Prostate gland (tissue), 2 donors: ENCODE measurements at regions not wholly inside any gene's neighbourhood (a gene's known extent, or its start where the extent isn't known, plus 50 kb on each side); places are given as distances from the start of the nearest gene placed in this dataset.

Experiments
- DNase-seq: peaks from one replicate; pipeline ENCODE4 v3.0.0-alpha.2; 2019; ENCODE audit warnings: low spot score
- H3K27ac ChIP-seq, 2 donors: fragments of 200-600 bp; sonication (generic); 2 replicates each; pipeline ENCODE4 v1.5.1; 2017 to 2019
- H3K27me3 ChIP-seq: fragments of 200-600 bp; sonication (generic); replicated peaks from 2 replicates; pipeline ENCODE4 v1.5.1; 2019; ENCODE audit not compliant: insufficient read depth
- H3K36me3 ChIP-seq, 2 donors: fragments of 200-600 bp; sonication (generic); 1 replicate in 1 of 2; 2 replicates in 1 of 2; pipeline versions ENCODE4 v1.5.1 to v1.8.1; 2017 to 2019
- H3K4me1 ChIP-seq: fragments of 200-600 bp; sonication (generic); replicated peaks from 2 replicates; pipeline ENCODE4 v1.5.1; 2019
- H3K4me3 ChIP-seq, 2 donors: fragments of 200-600 bp; sonication (generic); 2 replicates each; pipeline ENCODE4 v1.5.1; 2017 to 2019
- H3K9me3 ChIP-seq: fragments of 200-600 bp; sonication (generic); 2 replicates; pipeline ENCODE4 v1.5.1; 2017
- POLR2A ChIP-seq: fragments of 450-650 bp; IDR thresholded peaks from one replicate; pipeline ENCODE4 v1.6.1; 2016; ENCODE audit warnings: antibody characterized with exemption, mild to moderate bottlenecking
- POLR2AphosphoS5 ChIP-seq: sonication (generic); formaldehyde crosslinking; IDR thresholded peaks from one replicate; pipeline ENCODE4 v1.6.1; 2017; ENCODE audit warnings: antibody characterized with exemption
- WGBS: methylation state at CpG from one replicate; pipeline ENCODE4 v1.1.5; 2018; 5-methylcytosine and 5-hydroxymethylcytosine counted together
- intact Hi-C: fragments of 100-400 bp; cut with DNase I; formaldehyde crosslinking; loops from one replicate; pipeline ENCODE4 v1.14.2; 2022
- TF ChIP-seq, protein P1 (sequence below), 4 experiments: fragments of 200-600 bp in 2 of 4; fragments of 450-650 bp in 2 of 4; sonication (generic) in 2 of 4; IDR thresholded peaks; 1 replicate in 3 of 4; 2 replicates in 1 of 4; pipeline ENCODE4 v1.5.1; 2016 to 2019; ENCODE audit warnings: antibody characterized with exemption in 4 of 4, mild to moderate bottlenecking in 2 of 4, moderate library complexity in 2 of 4

DNA sequence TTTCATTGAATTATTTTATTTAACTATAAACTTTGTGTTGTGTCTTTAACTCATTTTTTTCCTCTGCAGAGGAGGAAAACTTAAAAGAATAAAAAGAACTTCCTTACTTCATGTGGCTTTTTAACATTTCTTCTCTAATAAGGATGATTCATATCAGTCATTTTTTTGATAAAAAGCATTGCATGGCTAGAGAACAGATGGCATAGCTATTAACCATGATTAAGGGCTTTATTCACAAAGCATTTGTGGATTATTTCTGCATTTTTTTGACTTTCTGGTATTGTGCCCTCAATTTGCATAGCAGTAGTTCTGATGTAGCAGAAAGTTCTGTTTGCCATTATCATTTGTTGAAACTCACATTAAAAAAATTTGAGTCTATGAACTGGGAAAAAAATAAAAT lies 540.8 kb downstream of the SI start:
- intact Hi-C loops = no loop called here
- TF ChIP-seq POLR2A = no peak
- TF ChIP-seq, protein P1, sequence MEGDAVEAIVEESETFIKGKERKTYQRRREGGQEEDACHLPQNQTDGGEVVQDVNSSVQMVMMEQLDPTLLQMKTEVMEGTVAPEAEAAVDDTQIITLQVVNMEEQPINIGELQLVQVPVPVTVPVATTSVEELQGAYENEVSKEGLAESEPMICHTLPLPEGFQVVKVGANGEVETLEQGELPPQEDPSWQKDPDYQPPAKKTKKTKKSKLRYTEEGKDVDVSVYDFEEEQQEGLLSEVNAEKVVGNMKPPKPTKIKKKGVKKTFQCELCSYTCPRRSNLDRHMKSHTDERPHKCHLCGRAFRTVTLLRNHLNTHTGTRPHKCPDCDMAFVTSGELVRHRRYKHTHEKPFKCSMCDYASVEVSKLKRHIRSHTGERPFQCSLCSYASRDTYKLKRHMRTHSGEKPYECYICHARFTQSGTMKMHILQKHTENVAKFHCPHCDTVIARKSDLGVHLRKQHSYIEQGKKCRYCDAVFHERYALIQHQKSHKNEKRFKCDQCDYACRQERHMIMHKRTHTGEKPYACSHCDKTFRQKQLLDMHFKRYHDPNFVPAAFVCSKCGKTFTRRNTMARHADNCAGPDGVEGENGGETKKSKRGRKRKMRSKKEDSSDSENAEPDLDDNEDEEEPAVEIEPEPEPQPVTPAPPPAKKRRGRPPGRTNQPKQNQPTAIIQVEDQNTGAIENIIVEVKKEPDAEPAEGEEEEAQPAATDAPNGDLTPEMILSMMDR (IDR thresholded peaks at IDR 0.05) = no peak
- TF ChIP-seq POLR2AphosphoS5 = no peak

DNA sequence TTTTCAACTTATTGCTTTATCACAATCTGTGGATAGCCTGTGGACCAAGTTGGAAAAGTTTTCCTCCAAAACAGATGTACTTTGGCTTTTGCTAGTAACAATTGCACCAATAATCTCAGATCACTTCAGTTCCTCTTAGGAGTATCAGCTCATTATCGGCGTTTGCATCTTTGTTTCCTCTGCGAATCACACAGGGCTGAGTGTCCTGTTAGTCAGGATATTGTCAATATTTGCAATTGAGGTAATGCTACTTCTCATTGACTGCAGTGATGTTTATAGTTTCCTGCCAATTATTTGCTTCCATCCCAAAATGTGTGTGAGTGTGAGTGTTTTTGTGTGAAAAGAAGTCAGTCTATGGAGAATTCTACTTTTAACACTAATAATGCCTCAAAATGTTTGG lies 545.0 kb downstream of the SI start:
- Histone ChIP-seq H3K9me3 (no peaks in the 10 kb centered on the region), H3K4me1 (no peaks in the 10 kb centered on the region), H3K27ac (no peak overlapping the region), H3K36me3 (no peaks in the 10 kb centered on the region), H3K4me3 (no peak overlapping the region), H3K27me3 (no peaks in the 10 kb centered on the region)
- WGBS = 59% methylated on average over 3 of the region's 3 CpGs
- TF ChIP-seq POLR2A = no peak
- TF ChIP-seq, protein P1 (IDR thresholded peaks at IDR 0.05) = no peak
- no peak for TF ChIP-seq POLR2AphosphoS5
- DNase-seq = no peak
- intact Hi-C loops = no loop called here

More for the DNA sequence above, 540.8 kb downstream of the SI start:
- no peak overlapping the region for H3K4me3 ChIP-seq
- no peaks in the 10 kb centered on the region for H3K4me1 ChIP-seq
- no peaks in the 10 kb centered on the region for H3K36me3 ChIP-seq
- no peak for DNase-seq
- no peak overlapping the region for H3K27ac ChIP-seq
- no peaks in the 10 kb centered on the region for H3K9me3 ChIP-seq
- no peaks in the 10 kb centered on the region for H3K27me3 ChIP-seq

GRCh38 chr3:164526250-164526649 lies 552.0 kb downstream of the SI start:
- TF ChIP-seq, protein P1 (IDR thresholded peaks at IDR 0.05) = no peak
- no peak for TF ChIP-seq POLR2A
- TF ChIP-seq POLR2AphosphoS5 = no peak
- no peaks in the 10 kb centered on the region for H3K9me3 ChIP-seq
- intact Hi-C loops = no loop called here
- H3K36me3 ChIP-seq = no peaks in the 10 kb centered on the region
- H3K4me3 ChIP-seq = no peak overlapping the region
- 95% methylated on average over 2 of the region's 2 CpGs for WGBS
- no peaks in the 10 kb centered on the region for H3K27me3 ChIP-seq
- no peak for DNase-seq
- H3K27ac ChIP-seq = no peak overlapping the region
- H3K4me1 ChIP-seq = no peaks in the 10 kb centered on the region

- intact Hi-C loops = no loop called here
- no peaks in the 10 kb centered on the region for H3K36me3 ChIP-seq
- H3K27me3 ChIP-seq = no peaks in the 10 kb centered on the region
- TF ChIP-seq POLR2AphosphoS5 = no peak
- no peak for TF ChIP-seq POLR2A
- TF ChIP-seq, protein P1 (IDR thresholded peaks at IDR 0.05) = no peak
- DNase-seq = no peak
- no peak overlapping the region for H3K4me3 ChIP-seq
- no peaks in the 10 kb centered on the region for H3K9me3 ChIP-seq
- no peaks in the 10 kb centered on the region for H3K4me1 ChIP-seq
- no peak overlapping the region for H3K27ac ChIP-seq
Measured at GRCh38 chr3:164524201-164524600, 554.1 kb downstream of the SI start.

DNA sequence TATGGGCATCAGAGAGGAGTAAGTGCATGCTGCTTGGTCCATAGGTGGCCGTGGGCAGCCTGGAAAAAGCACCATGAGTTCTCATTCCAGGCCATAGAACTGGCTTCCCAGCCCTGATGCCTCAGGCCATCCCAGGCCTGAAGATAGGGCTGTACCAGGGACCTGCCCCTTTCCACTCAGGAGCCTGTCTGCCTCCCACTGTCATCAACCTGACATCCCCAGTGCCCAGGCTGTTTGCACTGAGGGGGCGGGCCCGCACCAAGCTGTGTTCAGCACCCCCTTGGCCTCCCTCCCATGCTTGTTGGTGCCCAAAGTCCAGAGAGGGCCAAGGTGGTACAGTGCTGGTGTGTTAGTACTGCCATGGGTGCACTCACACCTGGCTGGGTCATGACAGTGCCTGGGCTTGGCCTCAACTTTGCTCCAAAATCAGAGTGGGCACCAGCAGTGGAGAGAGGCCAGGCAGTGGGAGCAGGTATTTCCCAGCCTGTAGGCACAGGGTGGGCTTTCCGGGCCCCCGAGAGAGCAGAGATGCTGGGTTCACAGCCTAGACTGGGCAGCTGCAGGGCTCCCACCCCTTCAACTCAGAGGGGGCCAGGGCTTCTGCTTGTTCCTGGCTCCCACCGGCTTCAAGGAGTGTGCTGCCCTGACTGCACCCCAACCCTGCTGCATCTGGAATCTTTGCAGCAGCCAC lies 556.1 kb downstream of the SI start:
- H3K4me3 ChIP-seq = no peak overlapping the region
- TF ChIP-seq POLR2A = no peak
- TF ChIP-seq, protein P1 (IDR thresholded peaks at IDR 0.05) = no peak
- TF ChIP-seq POLR2AphosphoS5 = no peak
- H3K27me3 ChIP-seq = no peaks in the 10 kb centered on the region
- H3K27ac ChIP-seq = no peak overlapping the region
- no peaks in the 10 kb centered on the region for H3K9me3 ChIP-seq
- intact Hi-C loops = no loop called here
- H3K36me3 ChIP-seq = no peaks in the 10 kb centered on the region
- no peaks in the 10 kb centered on the region for H3K4me1 ChIP-seq
- no peak for DNase-seq
- 98% methylated on average over 6 of the region's 6 CpGs for WGBS
